SK-N-MC (cell line): ENCODE measurements at regions not wholly inside any gene's neighbourhood (a gene's known extent, or its start where the extent isn't known, plus 50 kb on each side); places are given as distances from the start of the nearest gene placed in this dataset.

Source experiments
- EZH2 ChIP-seq: fragments of 200-600 bp; sonication (generic); IDR thresholded peaks from one replicate; pipeline ENCODE4 v1.6.1; 2017; ENCODE audit warnings: antibody characterized with exemption
- FOXP2 ChIP-seq: optimal IDR thresholded peaks from 2 replicates; pipeline ENCODE3; 2011; ENCODE audit warnings: mild to moderate bottlenecking, moderate library complexity; ENCODE audit not compliant: insufficient read depth; ENCODE audit errors: extremely low read length, control extremely low read depth
- POLR2AphosphoS5 ChIP-seq: IDR thresholded peaks from 2 replicates; pipeline ENCODE4 v1.6.1; 2012; ENCODE audit warnings: mild to moderate bottlenecking, low read depth, low read length, borderline replicate concordance

- no peak for TF ChIP-seq POLR2AphosphoS5
- no peak for TF ChIP-seq EZH2
- TF ChIP-seq FOXP2 = no peak
Measured at GRCh38 chr6:140090871-140091270, 716.4 kb upstream of the CITED2 start.
